HG02943 (cell line): ENCODE measurements at regions not wholly inside any gene's neighbourhood (a gene's known extent, or its start where the extent isn't known, plus 50 kb on each side); places are given as distances from the start of the nearest gene placed in this dataset.
"Not testable (repeated sequence)": the region's sequence is repeated elsewhere in the genome, so short reads cannot be mapped to it uniquely, and the experiment has no call there.

Source experiments
- ATAC-seq: cut with Tn5 transposase; IDR thresholded peaks from one replicate; pipeline ENCODE4 v1.9.1; 2021; ENCODE audit warnings: mild to moderate bottlenecking, low read depth, moderate library complexity; ENCODE audit not compliant: unreplicated experiment

DNA sequence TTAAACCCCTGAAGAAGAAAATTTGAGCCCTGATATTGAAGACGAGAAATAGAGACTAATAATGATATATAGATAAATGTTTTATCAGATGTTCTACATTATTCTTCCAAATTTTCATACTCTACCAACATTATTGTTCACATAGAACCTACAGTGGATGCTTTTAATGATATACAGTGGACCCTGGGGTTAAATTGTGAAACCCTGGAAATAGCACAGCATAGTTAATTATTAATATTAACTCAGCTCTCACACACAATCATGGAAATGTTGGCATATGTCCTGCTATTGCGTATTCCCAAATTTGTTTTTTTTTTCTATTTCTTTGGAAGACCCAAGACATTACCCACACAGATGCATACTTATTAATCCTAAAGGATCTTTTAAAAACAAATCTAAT lies 579.9 kb downstream of the CCDC85A start:
- ATAC-seq, result no peak

DNA sequence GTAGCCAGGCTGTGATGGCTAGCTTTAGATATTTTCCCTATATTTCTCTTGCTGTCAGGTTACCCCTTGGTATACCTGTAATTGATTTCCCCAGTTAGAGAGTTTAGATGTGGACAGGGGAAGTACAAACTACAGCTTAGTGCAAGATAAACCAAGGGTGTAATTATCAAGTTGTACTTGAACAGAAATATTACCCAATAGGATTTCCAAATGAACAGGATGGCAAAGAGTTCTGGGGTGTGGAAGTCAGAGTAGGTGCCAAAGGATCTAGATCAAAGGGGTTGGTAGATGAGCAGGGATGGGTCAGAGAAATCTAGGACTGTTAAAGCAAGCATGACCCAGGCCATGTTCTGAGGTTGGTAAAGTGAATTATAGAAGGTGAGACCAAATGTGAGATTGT lies 585.2 kb downstream of the CCDC85A start:
- ATAC-seq, result no peak

DNA sequence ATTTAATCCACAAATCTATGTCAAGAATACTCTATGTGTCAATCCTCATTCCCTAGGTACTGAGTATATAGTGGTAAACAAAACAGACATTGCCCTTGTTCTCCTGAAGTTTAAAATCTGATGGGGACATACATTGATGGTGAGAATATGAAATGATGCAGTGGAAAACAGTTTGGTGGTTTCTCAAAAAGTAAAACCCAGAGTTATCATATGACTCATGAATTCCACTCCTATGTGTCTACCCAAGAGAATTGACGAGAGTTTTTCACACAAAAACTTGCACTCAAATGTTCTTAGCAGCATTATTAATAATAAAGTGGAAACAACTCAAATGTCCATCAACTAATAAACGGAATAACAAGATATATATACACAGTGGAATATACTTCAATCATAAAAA lies 586.7 kb downstream of the CCDC85A start:
- ATAC-seq, result no peak

DNA sequence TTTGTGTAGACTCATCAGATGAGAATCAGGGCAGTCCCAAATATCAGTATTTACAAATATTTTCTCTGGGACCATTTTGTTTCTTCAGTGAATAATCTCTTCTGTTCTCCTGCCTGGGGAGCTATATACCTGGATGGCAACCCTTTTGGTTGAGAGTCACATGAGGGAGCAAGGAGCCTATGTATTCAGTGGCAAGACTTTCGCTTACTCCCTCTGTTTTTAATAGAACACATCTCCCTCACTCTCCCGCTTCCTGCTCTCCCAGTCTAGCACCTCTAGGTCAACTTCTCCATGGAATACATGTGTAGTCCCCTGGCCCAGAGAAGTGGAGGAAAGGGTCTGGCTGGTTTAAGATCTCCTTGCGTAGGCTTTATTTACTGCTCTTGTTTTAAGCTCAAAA lies 600.3 kb downstream of the CCDC85A start:
- no peak for ATAC-seq

DNA sequence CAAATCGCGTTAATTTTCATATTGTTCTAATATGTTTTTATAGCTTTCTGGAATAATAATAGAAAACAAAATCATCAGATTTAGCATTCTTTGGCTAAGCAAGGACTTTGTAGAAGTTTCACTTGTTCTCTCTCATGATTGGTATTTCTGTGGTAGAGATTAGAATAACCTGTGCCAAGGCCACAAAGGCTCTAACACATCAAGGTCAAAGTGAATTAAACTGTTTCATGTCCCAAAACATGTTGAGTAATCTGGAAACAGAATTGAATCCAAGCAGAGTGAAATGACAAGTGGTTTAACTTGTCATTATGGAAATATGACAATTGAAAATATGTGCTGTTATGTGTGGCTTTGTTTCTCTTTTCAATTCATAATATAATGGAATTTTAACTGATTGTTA lies 617.4 kb downstream of the CCDC85A start:
- no peak for ATAC-seq

DNA sequence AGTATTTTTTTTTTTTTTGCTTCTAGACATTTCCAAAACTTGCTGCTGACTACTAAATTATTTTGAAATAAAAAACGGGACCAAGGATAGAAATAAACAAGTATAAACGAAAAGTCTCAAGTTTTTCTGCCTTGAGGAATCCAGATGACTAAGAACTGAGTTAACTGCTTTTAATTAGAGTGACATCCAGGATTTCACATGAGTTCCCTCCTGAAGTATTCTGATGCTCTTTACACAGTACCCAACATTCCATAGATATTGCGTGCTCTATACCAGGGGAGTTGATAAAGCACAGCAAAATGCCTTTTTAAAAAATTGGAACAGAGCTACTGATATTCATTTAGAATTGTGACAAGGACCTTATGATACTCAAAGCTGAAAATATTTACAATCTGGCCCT lies 618.0 kb downstream of the CCDC85A start:
- ATAC-seq, result no peak

DNA sequence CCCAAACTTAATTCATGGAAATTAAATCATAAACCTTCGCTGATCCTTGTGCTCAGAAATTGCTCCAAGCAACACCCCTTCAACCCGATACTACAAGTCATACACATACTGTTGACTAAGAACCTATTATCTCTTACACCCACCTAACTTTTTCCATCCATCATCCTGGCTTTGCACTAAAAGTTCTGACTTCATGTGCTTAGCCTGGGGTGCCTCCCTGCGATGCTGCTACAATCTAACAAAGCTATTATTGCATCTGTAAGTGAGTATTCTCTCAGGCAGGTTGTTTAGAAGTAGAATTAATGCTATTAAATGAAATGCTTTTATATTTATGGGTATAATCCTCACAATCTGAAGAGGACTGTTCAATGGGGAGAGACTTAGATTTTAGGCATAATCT lies 619.8 kb downstream of the CCDC85A start:
- no peak for ATAC-seq

DNA sequence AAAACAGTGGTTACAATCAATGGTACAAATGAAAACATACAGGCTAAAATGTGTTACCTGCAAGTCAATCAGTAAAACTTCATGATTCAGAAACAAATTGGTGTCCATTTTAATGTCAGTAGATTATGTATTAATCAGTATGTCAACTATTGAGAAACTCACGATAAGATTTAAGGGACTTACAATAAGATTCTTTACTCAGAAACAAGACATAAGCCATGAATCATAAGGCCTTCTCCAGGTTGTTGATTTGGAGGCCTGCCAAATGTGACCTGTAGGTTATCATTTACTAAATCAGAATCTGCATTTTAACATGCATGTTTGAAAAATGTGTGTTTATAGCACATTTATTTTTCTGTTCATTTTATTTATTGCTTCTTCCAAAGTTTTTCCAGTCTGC lies 623.1 kb downstream of the CCDC85A start:
- no peak for ATAC-seq

DNA sequence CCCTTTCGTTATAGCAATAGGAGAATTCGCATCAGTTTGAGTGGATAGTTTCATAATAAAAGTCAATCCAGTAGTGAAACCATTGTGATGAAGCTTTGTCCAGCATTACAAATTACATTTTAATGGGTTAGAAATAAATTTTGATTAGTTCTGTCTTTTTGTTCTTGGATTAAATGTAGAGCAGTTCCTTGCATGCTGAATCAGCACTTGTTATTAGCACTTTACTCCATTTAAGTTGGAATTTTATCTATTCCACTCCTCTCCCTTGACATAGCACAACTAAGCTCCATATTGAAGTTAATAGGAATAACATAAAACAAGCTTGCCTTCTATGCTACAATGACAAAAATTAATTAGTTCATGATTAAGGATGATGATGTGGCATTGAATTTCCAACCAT lies 624.1 kb downstream of the CCDC85A start:
- ATAC-seq, result no peak

DNA sequence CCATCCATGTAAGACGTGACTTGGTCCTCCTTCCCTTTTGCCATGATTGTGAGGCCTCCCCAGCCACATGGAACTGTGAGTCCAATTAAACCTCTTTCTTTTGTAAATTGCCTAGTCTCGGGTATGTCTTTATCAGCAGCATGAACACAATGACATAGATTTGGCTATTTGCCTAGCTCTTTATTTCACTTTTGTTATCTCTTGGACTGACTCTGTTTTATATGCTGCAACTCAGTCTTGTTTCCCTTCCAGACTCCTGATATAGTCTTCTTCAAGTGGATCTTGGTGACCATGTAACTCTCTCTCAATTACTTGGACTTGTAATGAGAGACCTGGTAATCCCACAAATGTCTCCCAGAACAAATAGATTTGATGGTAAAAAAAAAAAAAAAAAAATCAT lies 627.6 kb downstream of the CCDC85A start:
- no peak for ATAC-seq

DNA sequence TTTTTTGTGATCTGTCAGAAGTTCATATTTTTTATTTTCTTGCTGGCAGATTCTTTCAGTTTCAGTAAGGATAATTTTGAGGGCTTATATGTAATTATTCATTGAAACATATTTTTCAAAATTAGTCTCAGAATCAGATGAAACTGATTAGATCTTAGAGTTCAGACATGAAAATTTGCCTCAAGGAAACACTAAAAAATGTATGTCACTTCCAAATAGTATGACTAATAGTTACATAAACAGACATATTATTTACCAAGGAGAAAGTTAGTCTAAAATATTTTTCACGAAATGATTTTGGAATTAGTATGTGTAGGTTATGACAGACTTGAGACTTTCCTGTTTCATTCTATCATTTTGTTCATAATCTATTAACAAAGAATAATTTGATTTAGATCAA lies 628.6 kb downstream of the CCDC85A start:
- ATAC-seq, result no peak

DNA sequence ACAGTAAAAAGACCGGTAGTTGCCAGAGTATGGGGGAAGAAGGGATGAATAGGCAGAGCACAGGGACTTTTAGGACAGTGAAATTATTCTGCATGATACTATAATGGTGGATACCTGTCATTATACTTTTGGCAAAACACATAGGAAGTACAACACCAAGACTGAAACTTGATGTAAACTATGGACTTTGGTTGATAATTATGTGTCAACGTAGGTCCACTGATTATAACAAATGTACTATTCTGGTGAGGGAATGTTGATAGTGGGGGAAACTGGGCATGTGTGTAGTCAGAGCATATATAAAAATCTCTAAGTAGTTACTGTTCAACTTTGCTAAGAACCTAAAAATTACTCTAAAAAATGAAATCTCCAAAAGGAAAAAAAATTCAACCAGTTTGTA lies 629.7 kb downstream of the CCDC85A start:
- ATAC-seq, result no peak

DNA sequence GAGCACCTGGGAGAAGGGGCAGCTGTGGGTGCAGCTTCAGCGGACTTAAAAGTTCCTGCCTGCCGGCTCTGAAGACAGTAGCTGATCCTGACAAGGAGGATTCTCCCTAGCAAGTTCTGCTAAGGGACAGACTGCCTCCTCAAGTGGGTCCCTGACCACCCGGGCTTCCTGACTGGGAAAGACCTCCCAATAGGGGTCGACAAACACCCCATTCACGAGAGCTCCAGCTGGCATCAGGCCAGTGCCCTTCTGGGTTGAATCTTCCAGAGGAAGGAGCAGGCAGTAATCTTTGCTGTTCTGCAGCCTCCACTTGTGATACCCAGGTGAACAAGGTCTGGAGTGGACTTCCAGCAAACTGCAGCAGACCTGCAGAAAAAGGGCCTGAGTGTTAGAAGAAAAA lies 632.9 kb downstream of the CCDC85A start:
- ATAC-seq, result no peak

DNA sequence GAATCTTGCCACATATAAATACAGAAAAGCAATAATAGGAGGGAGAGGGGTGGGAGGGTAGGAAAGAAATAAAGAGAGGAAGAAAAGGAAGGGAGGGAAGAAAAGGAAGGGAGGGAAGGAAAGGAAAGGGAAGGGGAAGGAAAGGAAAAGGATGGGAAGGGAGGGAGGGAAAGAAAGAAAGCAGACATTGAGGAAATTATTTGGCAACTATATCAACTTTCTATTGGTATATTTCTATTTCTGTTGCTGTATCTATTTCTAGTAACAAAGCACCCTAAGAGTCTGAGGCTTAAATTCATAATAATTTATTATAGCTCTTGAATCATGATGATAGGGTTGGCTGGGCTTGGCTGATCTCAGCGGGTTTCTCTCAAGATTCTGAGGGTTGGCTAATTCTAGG lies 648.0 kb downstream of the CCDC85A start:
- no peak for ATAC-seq

DNA sequence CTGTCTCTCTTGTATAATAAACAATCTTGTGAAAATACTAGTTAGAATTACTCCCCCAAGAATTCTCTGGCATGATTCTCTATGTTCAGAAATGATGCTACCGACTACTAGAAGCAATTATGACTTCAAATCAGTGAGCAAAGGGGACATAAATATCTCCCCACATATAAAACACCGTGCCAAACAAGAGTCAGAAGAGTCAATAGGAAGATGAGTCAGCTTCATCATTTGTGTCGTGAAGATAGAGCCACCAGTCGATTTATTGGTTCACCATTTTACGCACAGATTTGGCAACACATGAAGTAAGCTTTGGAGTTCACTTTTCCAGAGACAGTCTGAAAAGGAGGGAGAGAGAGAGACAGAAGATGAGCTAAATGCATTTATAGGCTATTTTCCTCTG lies 650.9 kb downstream of the CCDC85A start:
- ATAC-seq, result no peak

DNA sequence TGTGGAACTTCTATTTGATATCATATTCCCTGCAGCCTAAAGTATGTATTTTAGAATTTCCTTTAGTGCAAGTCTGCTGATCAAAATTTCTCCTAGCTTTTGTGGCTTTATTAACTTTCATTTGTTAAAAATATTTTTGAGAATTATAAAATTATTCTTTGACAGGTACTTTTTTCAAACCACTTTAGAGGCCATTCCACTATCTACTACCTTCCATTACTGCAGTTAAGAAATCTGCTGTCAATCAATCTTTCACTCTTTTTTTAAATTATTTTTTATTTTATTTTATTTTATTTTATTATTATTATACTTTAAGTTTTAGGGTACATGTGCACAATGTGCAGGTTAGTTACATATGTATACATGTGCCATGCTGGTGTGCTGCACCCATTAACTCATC lies 656.2 kb downstream of the CCDC85A start:
- not testable (repeated sequence) for ATAC-seq

DNA sequence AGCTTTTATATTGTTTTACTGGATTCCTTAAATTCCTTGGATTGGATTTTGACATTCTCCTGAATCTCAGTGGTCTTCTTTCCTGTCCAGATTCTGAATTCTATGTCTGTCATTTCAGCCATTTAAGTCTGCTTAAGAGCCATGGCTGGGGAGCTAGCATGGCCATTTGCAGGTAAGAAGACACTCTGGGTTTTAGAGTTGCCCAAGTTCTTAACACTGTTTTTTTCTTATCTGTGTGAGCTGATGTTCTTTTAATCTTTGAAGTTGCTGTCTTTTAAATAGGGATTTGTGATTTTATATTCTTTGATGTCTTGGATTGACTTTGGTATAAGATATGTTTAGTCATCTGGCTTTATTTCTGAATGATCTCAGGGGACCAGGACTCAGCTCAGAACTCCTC lies 677.2 kb downstream of the CCDC85A start:
- ATAC-seq, result no peak

DNA sequence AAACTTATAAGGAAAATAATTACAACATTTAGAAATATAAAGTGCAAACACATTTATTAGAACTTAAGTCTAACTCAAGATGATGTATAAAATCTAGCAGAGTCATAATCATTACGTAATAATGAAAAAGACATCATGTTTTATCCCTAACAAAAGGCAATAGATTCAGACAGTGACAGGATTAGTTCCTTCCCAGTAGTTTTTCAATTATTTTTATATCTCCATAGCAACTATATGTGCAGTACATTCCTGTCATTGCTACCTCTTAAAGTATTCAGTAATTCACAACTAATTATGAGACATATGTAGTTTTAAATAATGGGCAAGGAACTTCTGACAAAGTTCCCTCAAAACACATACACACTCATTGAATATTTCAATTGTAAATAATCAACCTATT lies 687.9 kb downstream of the CCDC85A start:
- ATAC-seq, result no peak

DNA sequence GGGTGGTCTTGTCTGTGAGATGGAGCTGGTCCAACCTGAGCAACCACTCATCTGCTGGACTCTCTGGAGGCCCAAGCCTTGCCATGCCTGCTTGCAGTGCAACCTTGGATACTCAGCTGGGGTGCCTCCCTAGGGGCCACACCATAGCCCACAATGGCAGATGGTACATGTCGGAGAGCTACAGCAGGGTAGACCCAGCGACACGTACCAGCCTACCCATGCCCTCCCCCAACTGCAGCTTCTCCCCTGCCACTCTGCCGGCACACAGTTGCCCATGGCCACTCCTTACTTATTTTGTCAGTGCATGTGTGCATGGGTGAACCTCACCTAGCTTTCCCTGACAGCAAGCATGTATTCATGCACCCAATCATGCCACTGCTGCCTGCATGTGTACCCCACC lies 690.9 kb downstream of the CCDC85A start:
- no peak for ATAC-seq

DNA sequence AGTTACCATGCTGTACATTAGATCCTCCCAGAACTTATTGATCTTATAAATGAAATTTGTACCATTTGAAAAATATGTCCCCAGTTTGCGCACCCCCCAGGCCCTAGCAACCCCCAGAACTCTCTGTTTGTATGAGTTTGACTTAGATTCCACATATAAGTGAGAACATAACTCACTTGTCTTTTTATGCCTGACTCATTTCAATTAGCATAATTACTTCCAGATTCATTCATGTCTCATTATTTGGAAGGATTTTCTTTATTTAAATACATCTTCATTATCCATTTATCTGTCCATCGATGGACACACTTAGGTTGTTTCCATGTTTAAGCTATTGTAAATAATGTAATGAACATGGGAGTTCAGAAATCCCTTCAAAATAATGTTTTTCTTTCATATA lies 705.9 kb downstream of the CCDC85A start:
- ATAC-seq, result no peak

DNA sequence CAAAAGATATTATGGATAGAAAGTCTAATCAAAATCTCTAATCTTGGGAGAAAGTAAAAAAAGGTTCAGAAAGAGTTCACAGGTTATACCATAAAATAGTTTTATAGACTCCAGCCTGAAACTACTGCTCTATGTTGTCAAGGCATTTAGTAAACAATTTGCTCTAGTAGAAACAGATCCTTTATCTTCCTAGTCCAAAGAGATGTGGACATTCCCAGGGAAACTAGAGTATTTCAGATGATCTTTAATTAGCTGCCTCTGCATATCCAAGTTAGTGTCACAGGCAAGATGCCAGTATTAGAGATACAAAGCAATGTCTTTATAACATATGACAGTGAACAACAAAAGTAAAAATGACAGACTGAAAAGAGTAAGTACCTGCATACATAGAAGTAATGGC lies 708.6 kb downstream of the CCDC85A start:
- ATAC-seq, result no peak

DNA sequence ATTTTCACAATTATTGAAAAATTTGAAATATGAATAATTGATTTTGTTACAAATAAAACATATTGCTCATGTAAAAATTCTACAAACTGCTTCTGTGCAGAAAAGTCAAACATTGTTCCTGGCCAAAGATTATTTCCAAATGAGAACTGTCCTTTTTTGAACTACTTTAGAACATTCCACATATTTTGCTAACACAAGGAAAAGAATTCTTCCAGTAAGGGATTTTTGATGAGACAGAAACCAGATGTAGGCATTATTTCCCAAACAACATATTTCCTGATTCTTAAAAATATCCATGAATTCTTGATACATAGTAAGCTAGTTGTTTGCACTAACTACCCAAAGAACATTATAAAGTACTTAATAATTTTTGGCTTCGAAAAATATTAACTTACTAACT lies 715.2 kb downstream of the CCDC85A start:
- ATAC-seq, result no peak

DNA sequence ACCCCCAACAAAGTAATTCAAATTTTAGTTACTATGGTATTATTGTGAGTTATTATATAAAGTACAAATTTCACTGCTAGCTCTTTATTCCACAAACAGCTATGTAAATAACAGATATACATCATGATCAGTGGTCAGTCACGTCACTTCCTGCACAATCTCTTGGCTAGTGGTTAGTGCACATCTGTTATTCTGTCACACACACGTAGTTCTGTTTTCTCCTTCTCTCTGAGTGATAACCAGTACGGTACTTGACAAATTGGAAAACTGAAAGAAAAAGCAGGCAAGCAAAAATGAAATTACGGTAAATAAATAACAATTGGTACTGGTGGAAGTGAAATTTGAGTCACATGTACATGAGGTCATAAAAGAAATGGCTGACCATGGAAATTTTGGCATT lies 728.7 kb downstream of the CCDC85A start:
- ATAC-seq, result no peak

DNA sequence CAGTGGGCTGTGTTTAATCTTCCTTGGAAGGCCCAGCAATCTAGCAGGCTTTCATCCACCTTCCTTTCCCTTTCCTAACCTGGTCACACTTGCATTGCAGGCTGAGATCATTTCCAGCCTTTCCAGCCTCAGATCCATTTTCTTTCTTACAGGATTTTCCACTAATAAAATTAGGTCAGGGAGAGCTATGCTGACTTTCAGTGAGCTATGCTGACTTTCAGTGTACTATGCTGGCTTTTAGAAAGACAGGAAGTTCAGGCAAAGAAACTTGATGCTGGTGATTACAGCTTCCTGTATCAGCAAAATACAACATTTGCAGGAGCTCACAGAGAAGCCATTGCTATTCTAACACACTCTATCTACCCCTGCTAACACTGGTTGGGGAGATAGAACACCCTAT lies 735.0 kb downstream of the CCDC85A start:
- ATAC-seq, result no peak
